ENCODE measurements at regions not wholly inside any gene's neighbourhood (a gene's known extent, or its start where the extent isn't known, plus 50 kb on each side); places are given as distances from the start of the nearest gene placed in this dataset.
"Not testable (repeated sequence)": the region's sequence is repeated elsewhere in the genome, so short reads cannot be mapped to it uniquely, and the experiment has no call there.

- no peak overlapping the region for H2AFZ ChIP-seq
- DNase-seq: no peak
- TF ChIP-seq EZH2 (IDR thresholded peaks at IDR 0.05; ENCODE audit: insufficient read depth, poor library complexity, severe bottlenecking) (no peak), EZH2phosphoT487 (IDR thresholded peaks at IDR 0.05; ENCODE audit: insufficient read depth, low read depth) (no peak)
- no peak overlapping the region for H3K4me3 ChIP-seq
- H3K4me1 ChIP-seq (ENCODE audit: insufficient read depth): no peaks in the 10 kb centered on the region
- H3K9me2 ChIP-seq (ENCODE audit: insufficient read depth): no peaks in the 10 kb centered on the region
- no peak overlapping the region for H3K9ac ChIP-seq
- H4K20me1 ChIP-seq (ENCODE audit: insufficient read depth): no peaks in the 10 kb centered on the region
- H3K9me3 ChIP-seq (ENCODE audit: low read depth): no peaks in the 10 kb centered on the region
- H3K79me2 ChIP-seq (ENCODE audit: insufficient read depth): no peaks in the 10 kb centered on the region
- no peak overlapping the region for H3K4me2 ChIP-seq (ENCODE audit: unreplicated experiment)
- WGBS, 2 experiments (ENCODE audit: low coverage in 1 of 2, low lambda C conversion rate in 2 of 2, missing lambda C conversion rate in 2 of 2): 8 to 15% methylated on average over 4 of the region's 4 CpGs
- H3K36me3 ChIP-seq (ENCODE audit: low read depth): no peaks in the 10 kb centered on the region
- H3F3A ChIP-seq (ENCODE audit: insufficient read depth): no peaks in the 10 kb centered on the region
- in situ Hi-C loops (cut with MboI): no loop called here
- H3K27me3 ChIP-seq (replicated peaks; ENCODE audit: insufficient read depth): no peaks in the 10 kb centered on the region
- H3K27ac ChIP-seq: no peak overlapping the region
Measured at GRCh38 chr4:133544097-133544496, 395.0 kb downstream of the PCDH10 start.

DNA sequence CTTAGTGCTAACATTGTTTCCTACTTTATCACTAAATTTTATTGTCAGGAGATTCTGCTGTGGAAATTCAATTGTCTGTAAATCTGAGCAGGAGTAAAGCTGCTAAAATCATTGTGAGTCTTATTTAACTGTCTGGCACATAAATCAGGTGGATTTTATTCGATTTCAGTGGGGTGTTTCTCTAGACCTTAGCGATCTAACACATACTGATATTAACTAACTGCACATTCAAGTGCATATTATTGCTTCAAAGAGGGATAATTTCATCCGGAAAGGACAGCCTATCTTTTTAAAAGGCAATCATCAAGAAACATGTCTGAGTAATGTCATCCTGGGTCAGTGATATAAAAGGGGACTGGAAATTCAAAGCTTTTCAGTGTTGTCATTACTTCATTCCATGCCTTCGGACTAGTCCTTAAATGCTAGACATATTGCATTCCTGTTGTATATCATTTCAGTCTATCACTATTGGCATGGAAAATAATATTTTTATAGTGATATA lies 388.7 kb downstream of the PCDH10 start:
- Histone ChIP-seq H3K9me3 (ENCODE audit: low read depth) (no peaks in the 10 kb centered on the region), H3K27me3 (replicated peaks; ENCODE audit: insufficient read depth) (no peaks in the 10 kb centered on the region), H3K79me2 (ENCODE audit: insufficient read depth) (no peaks in the 10 kb centered on the region), H3K4me2 (ENCODE audit: unreplicated experiment) (no peak overlapping the region), H3K4me1 (ENCODE audit: insufficient read depth) (no peaks in the 10 kb centered on the region), H2AFZ (no peak overlapping the region), H3F3A (ENCODE audit: insufficient read depth) (no peaks in the 10 kb centered on the region), H4K20me1 (ENCODE audit: insufficient read depth) (no peaks in the 10 kb centered on the region), H3K4me3 (no peak overlapping the region), H3K27ac (no peak overlapping the region), H3K36me3 (ENCODE audit: low read depth) (no peaks in the 10 kb centered on the region), H3K9me2 (ENCODE audit: insufficient read depth) (no peaks in the 10 kb centered on the region), H3K9ac (no peak overlapping the region)
- WGBS, 2 experiments (ENCODE audit: low coverage in 1 of 2, low lambda C conversion rate in 2 of 2, missing lambda C conversion rate in 2 of 2): 19 to 28% methylated on average over 4 of the region's 4 CpGs
- in situ Hi-C loops (cut with MboI): no loop called here
- no peak for TF ChIP-seq EZH2phosphoT487 (IDR thresholded peaks at IDR 0.05; ENCODE audit: insufficient read depth, low read depth)
- DNase-seq: no peak

- DNase-seq; in situ Hi-C loops (cut with MboI); H3K36me3 ChIP-seq (ENCODE audit: low read depth): not testable (repeated sequence)
Measured at GRCh38 chr4:133534224-133534623, 385.1 kb downstream of the PCDH10 start.

DNA sequence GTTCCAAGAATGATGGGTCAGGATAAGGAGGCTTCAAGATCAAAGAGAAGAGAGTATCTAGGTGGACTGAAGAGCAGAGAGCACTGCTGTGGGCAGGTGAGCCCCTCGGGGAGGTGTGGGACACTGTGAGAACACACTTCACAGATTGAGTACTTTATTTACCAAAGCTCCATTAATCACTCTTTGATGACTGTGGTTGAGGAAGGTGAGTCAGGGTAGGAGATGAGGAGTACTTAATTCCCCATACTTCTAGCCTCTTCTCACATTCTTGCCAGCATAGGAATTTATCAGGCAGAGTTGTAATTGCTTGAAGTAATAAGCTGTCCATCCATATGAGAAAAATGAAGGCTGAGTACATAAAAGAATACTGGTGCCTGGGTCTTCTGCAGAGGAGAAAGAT lies 375.3 kb downstream of the PCDH10 start:
- H2AFZ ChIP-seq: no peak overlapping the region
- H3K9me3 ChIP-seq (ENCODE audit: low read depth): no peaks in the 10 kb centered on the region
- no peaks in the 10 kb centered on the region for H3F3A ChIP-seq (ENCODE audit: insufficient read depth)
- in situ Hi-C loops (cut with MboI): no loop called here
- H3K9me2 ChIP-seq (ENCODE audit: insufficient read depth): no peaks in the 10 kb centered on the region
- no peak overlapping the region for H3K4me3 ChIP-seq
- no peak overlapping the region for H3K27ac ChIP-seq
- H3K36me3 ChIP-seq (ENCODE audit: low read depth): no peaks in the 10 kb centered on the region
- TF ChIP-seq EZH2phosphoT487 (IDR thresholded peaks at IDR 0.05; ENCODE audit: insufficient read depth, low read depth): no peak
- TF ChIP-seq EZH2 (IDR thresholded peaks at IDR 0.05; ENCODE audit: insufficient read depth, poor library complexity, severe bottlenecking): no peak
- H3K4me1 ChIP-seq (ENCODE audit: insufficient read depth): no peaks in the 10 kb centered on the region
- H4K20me1 ChIP-seq (ENCODE audit: insufficient read depth): no peaks in the 10 kb centered on the region
- no peak for DNase-seq
- no peaks in the 10 kb centered on the region for H3K27me3 ChIP-seq (replicated peaks; ENCODE audit: insufficient read depth)
- H3K4me2 ChIP-seq (ENCODE audit: unreplicated experiment): no peak overlapping the region
- WGBS, 2 experiments (ENCODE audit: low coverage in 1 of 2, low lambda C conversion rate in 2 of 2, missing lambda C conversion rate in 2 of 2): 0 to 4% methylated on average over 1 of the region's 1 CpG
- no peaks in the 10 kb centered on the region for H3K79me2 ChIP-seq (ENCODE audit: insufficient read depth)
- H3K9ac ChIP-seq: no peak overlapping the region

More at GRCh38 chr4:133534224-133534623, 385.1 kb downstream of the PCDH10 start:
- H3K4me2 ChIP-seq (ENCODE audit: unreplicated experiment); H3K4me1 ChIP-seq (ENCODE audit: insufficient read depth); H3K9me3 ChIP-seq (ENCODE audit: low read depth); H3K27me3 ChIP-seq (replicated peaks; ENCODE audit: insufficient read depth); H3K79me2 ChIP-seq (ENCODE audit: insufficient read depth); H3K4me3 ChIP-seq; H3F3A ChIP-seq (ENCODE audit: insufficient read depth); H3K27ac ChIP-seq; H3K9ac ChIP-seq; H3K9me2 ChIP-seq (ENCODE audit: insufficient read depth); H2AFZ ChIP-seq; H4K20me1 ChIP-seq (ENCODE audit: insufficient read depth): not testable (repeated sequence)
- WGBS, 2 experiments (ENCODE audit: low coverage in 1 of 2, low lambda C conversion rate in 2 of 2, missing lambda C conversion rate in 2 of 2): 21 to 28% methylated on average over 6 of the region's 6 CpGs

GRCh38 chr4:133513901-133514300 lies 364.8 kb downstream of the PCDH10 start:
- no peak overlapping the region for H2AFZ ChIP-seq
- H4K20me1 ChIP-seq (ENCODE audit: insufficient read depth): no peaks in the 10 kb centered on the region
- in situ Hi-C loops (cut with MboI): no loop called here
- TF ChIP-seq EZH2 (IDR thresholded peaks at IDR 0.05; ENCODE audit: insufficient read depth, poor library complexity, severe bottlenecking) (no peak), EZH2phosphoT487 (IDR thresholded peaks at IDR 0.05; ENCODE audit: insufficient read depth, low read depth) (no peak)
- H3K4me3 ChIP-seq: no peak overlapping the region
- H3K4me1 ChIP-seq (ENCODE audit: insufficient read depth): no peaks in the 10 kb centered on the region
- no peak overlapping the region for H3K9ac ChIP-seq
- H3K79me2 ChIP-seq (ENCODE audit: insufficient read depth): no peaks in the 10 kb centered on the region
- no peaks in the 10 kb centered on the region for H3K36me3 ChIP-seq (ENCODE audit: low read depth)
- H3K27me3 ChIP-seq (replicated peaks; ENCODE audit: insufficient read depth): no peaks in the 10 kb centered on the region
- no peaks in the 10 kb centered on the region for H3K9me3 ChIP-seq (ENCODE audit: low read depth)
- no peaks in the 10 kb centered on the region for H3K9me2 ChIP-seq (ENCODE audit: insufficient read depth)
- H3K4me2 ChIP-seq (ENCODE audit: unreplicated experiment): no peak overlapping the region
- no peak overlapping the region for H3K27ac ChIP-seq
- no peak for DNase-seq
- H3F3A ChIP-seq (ENCODE audit: insufficient read depth): no peaks in the 10 kb centered on the region

Data from GM23248 (cell line).